B cell (primary cell): ENCODE measurements at regions not wholly inside any gene's neighbourhood (a gene's known extent, or its start where the extent isn't known, plus 50 kb on each side); places are given as distances from the start of the nearest gene placed in this dataset.

ENCODE experiments used
- ATAC-seq: fragments of 200-7000 bp; cut with Tn5 transposase; one replicate; pipeline ENCODE4 v1.10.0; 2021; ENCODE audit warnings: low read depth, mild to moderate bottlenecking, moderate number of reproducible peaks, moderate library complexity
- CTCF ChIA-PET: fragments of 350-600 bp; sonication (Branson Sonifier 250); formaldehyde crosslinking; loops from one replicate; lab custom pipeline; 2021; ENCODE audit warnings: antibody characterized with exemption, inconsistent platforms; lab: Charles Lee
- POLR2A ChIA-PET: fragments of 350-600 bp; sonication (Branson Sonifier 250); formaldehyde crosslinking; loops from one replicate; lab custom pipeline; 2021; ENCODE audit warnings: antibody characterized with exemption; lab: Charles Lee
- DNase-seq: peaks from one replicate; pipeline ENCODE4 v3.0.0; 2013
- H2AFZ ChIP-seq: 2 replicates; pipeline ENCODE4 v1.6.1; 2012; ENCODE audit warnings: mild to moderate bottlenecking, low read depth, low read length; ENCODE audit not compliant: insufficient read depth, poor library complexity, severe bottlenecking
- H3K27ac ChIP-seq, 2 donors: 1 replicate in 1 of 2; 2 replicates in 1 of 2; pipeline ENCODE4 v1.5.1; 2012 to 2013; ENCODE audit warnings: low read length in 2 of 2, mild to moderate bottlenecking in 2 of 2, moderate library complexity in 1 of 2
- H3K27me3 ChIP-seq, 4 experiments: fragments of 200-600 bp in 1 of 4; sonication (generic) in 1 of 4; replicated peaks in 1 of 4; 1 replicate in 2 of 4; 2 replicates in 2 of 4; pipeline versions ENCODE4 v1.6.1 to v1.7.0; 2013 to 2016; ENCODE audit warnings: low read length in 3 of 4, mild to moderate bottlenecking in 2 of 4, mixed read lengths in 1 of 4, moderate library complexity in 1 of 4; ENCODE audit not compliant: insufficient read depth in 4 of 4, control insufficient read depth in 3 of 4; ENCODE audit errors: control extremely low read depth in 1 of 4
- H3K36me3 ChIP-seq, 2 experiments: replicated peaks in 1 of 2; 1 replicate in 1 of 2; 2 replicates in 1 of 2; pipeline versions ENCODE4 v1.6.1 to v1.7.1; 2013; ENCODE audit warnings: low read length in 1 of 2; ENCODE audit not compliant: insufficient read depth in 2 of 2, control insufficient read depth in 1 of 2; ENCODE audit errors: control extremely low read depth in 1 of 2, extremely low read depth in 1 of 2
- H3K4me1 ChIP-seq, 2 donors: fragments of 200-600 bp in 1 of 2; sonication (generic) in 1 of 2; 1 replicate in 1 of 2; 2 replicates in 1 of 2; pipeline versions ENCODE4 v1.5.1 to v1.6.1; 2013 to 2017; ENCODE audit warnings: low read length in 2 of 2; ENCODE audit not compliant: control insufficient read depth in 2 of 2, insufficient read depth in 2 of 2
- H3K4me2 ChIP-seq: replicated peaks from 2 replicates; pipeline ENCODE3; 2012; ENCODE audit warnings: mild to moderate bottlenecking, low read depth, low read length; ENCODE audit not compliant: poor library complexity, severe bottlenecking
- H3K4me3 ChIP-seq, 5 experiments: fragments of 200-600 bp in 1 of 5; sonication (generic) in 1 of 5; 1 replicate in 3 of 5; 2 replicates in 2 of 5; pipeline versions ENCODE4 v1.5.1 to v1.7.0; 2011 to 2016; ENCODE audit warnings: low read length in 4 of 5, mild to moderate bottlenecking in 4 of 5, low read depth in 2 of 5, control low read depth in 1 of 5, moderate library complexity in 1 of 5; ENCODE audit not compliant: insufficient read depth in 1 of 5; ENCODE audit errors: control extremely low read depth in 1 of 5, extremely low read depth in 1 of 5
- H3K79me2 ChIP-seq: fragments of 200-600 bp; sonication (generic); one replicate; pipeline ENCODE4 v1.6.0; 2016; ENCODE audit warnings: low read length; ENCODE audit not compliant: control insufficient read depth, insufficient read depth
- H3K9ac ChIP-seq: fragments of 200-600 bp; sonication (generic); 2 replicates; pipeline ENCODE4 v1.6.1; 2017; ENCODE audit warnings: mild to moderate bottlenecking, low read length, moderate library complexity
- H3K9me3 ChIP-seq, 3 donors: one replicate each; pipeline versions ENCODE4 v1.6.1 to v1.7.1; 2013; ENCODE audit warnings: low read length in 2 of 3; ENCODE audit not compliant: control insufficient read depth in 2 of 3, insufficient read depth in 1 of 3; ENCODE audit errors: control extremely low read depth in 1 of 3
- H4K20me1 ChIP-seq: 2 replicates; pipeline ENCODE4 v1.6.0; 2012; ENCODE audit warnings: mild to moderate bottlenecking, low read length; ENCODE audit not compliant: insufficient read depth, control insufficient read depth, poor library complexity, severe bottlenecking
- H3K27ac Mint-ChIP-seq: one replicate; pipeline ENCODE4 v1.8.0; 2021; ENCODE audit warnings: mixed read lengths
- H3K27me3 Mint-ChIP-seq: one replicate; pipeline ENCODE4 v1.8.0; 2021; ENCODE audit warnings: mixed read lengths
- H3K4me1 Mint-ChIP-seq: one replicate; pipeline ENCODE4 v1.8.0; 2021; ENCODE audit warnings: mixed read lengths
- H3K4me3 Mint-ChIP-seq: one replicate; pipeline ENCODE4 v1.8.0; 2021; ENCODE audit warnings: mixed read lengths
- H3K9me3 Mint-ChIP-seq: one replicate; pipeline ENCODE4 v1.8.0; 2022; ENCODE audit warnings: mixed read lengths; ENCODE audit not compliant: insufficient read depth
- EZH2 ChIP-seq: IDR thresholded peaks from 2 replicates; pipeline ENCODE4 v1.6.1; 2012; ENCODE audit warnings: borderline replicate concordance, low read depth, mild to moderate bottlenecking, moderate library complexity, low read length; ENCODE audit not compliant: insufficient read depth, poor library complexity, severe bottlenecking
- WGBS: methylation state at CpG from one replicate; pipeline ENCODE4 v1.1.5; 2013; ENCODE audit warnings: missing lambda C conversion rate; ENCODE audit not compliant: insufficient coverage; 5-methylcytosine and 5-hydroxymethylcytosine counted together
- intact Hi-C: fragments of 100-400 bp; cut with micrococcal nuclease; formaldehyde crosslinking; loops from one replicate; pipeline ENCODE4 v1.10.0; 2022
- TF ChIP-seq, protein P1 (sequence below): fragments of 200-600 bp; IDR thresholded peaks from one replicate; pipeline ENCODE4 v1.8.0; 2022; ENCODE audit warnings: antibody characterized with exemption, mild to moderate bottlenecking

DNA sequence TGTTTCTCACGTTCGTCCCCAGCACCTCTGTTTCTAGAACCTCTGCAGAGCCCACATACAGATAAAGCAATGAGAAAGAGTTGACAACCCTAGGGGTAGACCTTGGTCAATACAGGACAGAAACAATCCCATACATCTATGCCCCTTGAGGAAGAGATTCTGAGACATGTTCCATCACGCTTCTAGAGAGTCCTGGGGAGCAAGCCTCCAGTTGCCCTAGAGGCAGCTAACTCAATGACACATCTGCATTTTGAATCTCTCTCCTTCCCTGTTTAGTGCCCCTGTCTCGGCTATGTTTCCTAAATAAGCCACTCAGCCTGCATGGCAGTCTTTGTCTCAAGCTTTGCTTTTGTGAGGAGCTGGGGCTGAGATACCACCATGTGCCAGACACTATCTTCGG is 435.3 kb downstream of the CD83 start:
- Histone ChIP-seq H3K79me2 (no peaks in the 10 kb centered on the region), H3K27ac (no peak overlapping the region), H2AFZ (no peak overlapping the region), H3K36me3 (no peaks in the 10 kb centered on the region), H3K4me1 (no peaks in the 10 kb centered on the region), H4K20me1 (no peaks in the 10 kb centered on the region), H3K9ac (no peak overlapping the region), H3K27me3 (no peaks in the 10 kb centered on the region), H3K9me3 (no peaks in the 10 kb centered on the region), H3K4me3 (no peak overlapping the region), H3K4me2 (no peak overlapping the region)
- no peaks in the 10 kb centered on the region for H3K27me3 Mint-ChIP-seq
- ChIA-PET CTCF (no interaction called here), POLR2A (no interaction called here)
- no peak for DNase-seq
- no peaks in the 10 kb centered on the region for H3K9me3 Mint-ChIP-seq
- intact Hi-C loops = no loop called here
- H3K4me1 Mint-ChIP-seq = peaks cover 7% of the 10 kb centered on the region
- 97% methylated on average over 3 of the region's 5 CpGs for whole genome bisulfite sequencing
- no peak overlapping the region for H3K27ac Mint-ChIP-seq
- TF ChIP-seq, protein P1, sequence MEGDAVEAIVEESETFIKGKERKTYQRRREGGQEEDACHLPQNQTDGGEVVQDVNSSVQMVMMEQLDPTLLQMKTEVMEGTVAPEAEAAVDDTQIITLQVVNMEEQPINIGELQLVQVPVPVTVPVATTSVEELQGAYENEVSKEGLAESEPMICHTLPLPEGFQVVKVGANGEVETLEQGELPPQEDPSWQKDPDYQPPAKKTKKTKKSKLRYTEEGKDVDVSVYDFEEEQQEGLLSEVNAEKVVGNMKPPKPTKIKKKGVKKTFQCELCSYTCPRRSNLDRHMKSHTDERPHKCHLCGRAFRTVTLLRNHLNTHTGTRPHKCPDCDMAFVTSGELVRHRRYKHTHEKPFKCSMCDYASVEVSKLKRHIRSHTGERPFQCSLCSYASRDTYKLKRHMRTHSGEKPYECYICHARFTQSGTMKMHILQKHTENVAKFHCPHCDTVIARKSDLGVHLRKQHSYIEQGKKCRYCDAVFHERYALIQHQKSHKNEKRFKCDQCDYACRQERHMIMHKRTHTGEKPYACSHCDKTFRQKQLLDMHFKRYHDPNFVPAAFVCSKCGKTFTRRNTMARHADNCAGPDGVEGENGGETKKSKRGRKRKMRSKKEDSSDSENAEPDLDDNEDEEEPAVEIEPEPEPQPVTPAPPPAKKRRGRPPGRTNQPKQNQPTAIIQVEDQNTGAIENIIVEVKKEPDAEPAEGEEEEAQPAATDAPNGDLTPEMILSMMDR = no peak
- no peak for TF ChIP-seq EZH2
- no peak for ATAC-seq
- no peak overlapping the region for H3K4me3 Mint-ChIP-seq

DNA sequence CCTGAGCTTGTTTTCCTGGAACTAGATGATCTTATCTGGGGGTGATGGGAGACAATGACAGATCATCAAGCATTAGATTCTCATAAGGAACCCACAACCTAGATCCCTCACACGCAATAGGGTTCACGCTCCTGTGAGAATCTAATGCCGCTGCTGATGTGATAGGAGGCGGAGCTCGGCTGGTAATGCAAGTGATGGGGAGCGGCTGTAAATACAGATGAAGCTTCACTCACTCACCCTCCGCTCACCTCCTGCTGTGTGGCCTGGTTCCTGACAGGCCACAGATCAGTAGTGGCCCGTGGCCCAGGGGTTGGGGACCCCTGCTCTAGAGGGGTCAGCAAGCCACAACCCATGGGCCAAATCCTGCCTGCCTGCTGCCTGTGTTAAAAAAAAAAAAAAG is 435.9 kb downstream of the CD83 start:
- no peak for DNase-seq
- H3K4me1 ChIP-seq = no peaks in the 10 kb centered on the region
- no peak overlapping the region for H3K27ac ChIP-seq
- no peaks in the 10 kb centered on the region for H3K36me3 ChIP-seq
- intact Hi-C loops = no loop called here
- ChIA-PET POLR2A (no interaction called here), CTCF (no interaction called here)
- H3K9me3 ChIP-seq = no peaks in the 10 kb centered on the region
- no peaks in the 10 kb centered on the region for H4K20me1 ChIP-seq
- Mint-ChIP-seq H3K27me3 (no peaks in the 10 kb centered on the region), H3K4me3 (no peak overlapping the region), H3K9me3 (no peaks in the 10 kb centered on the region), H3K4me1 (peaks cover 7% of the 10 kb centered on the region), H3K27ac (no peak overlapping the region)
- no peaks in the 10 kb centered on the region for H3K79me2 ChIP-seq
- ATAC-seq = no peak
- no peak for TF ChIP-seq EZH2
- TF ChIP-seq, protein P1 = no peak
- no peak overlapping the region for H2AFZ ChIP-seq
- 81% methylated on average over 4 of the region's 8 CpGs for WGBS
- no peaks in the 10 kb centered on the region for H3K27me3 ChIP-seq
- H3K9ac ChIP-seq = no peak overlapping the region
- H3K4me2 ChIP-seq = no peak overlapping the region
- no peak overlapping the region for H3K4me3 ChIP-seq
